Adrenal gland (tissue), 9 donors: ENCODE measurements at regions not wholly inside any gene's neighbourhood (a gene's known extent, or its start where the extent isn't known, plus 50 kb on each side); places are given as distances from the start of the nearest gene placed in this dataset.

ENCODE experiments used
- DNase-seq, 7 donors: peaks; one replicate each; pipeline ENCODE4 v3.0.0-alpha.2; 2019 to 2020
- H3K27ac ChIP-seq, 5 donors: fragments of 200-600 bp; sonication (generic) in 4 of 5; 1 replicate in 3 of 5; 2 replicates in 2 of 5; pipeline versions ENCODE4 v1.5.1 to v1.8.0; 2016 to 2020; ENCODE audit warnings: mild to moderate bottlenecking in 1 of 5
- H3K27me3 ChIP-seq: fragments of 200-600 bp; 2 replicates; pipeline ENCODE4 v1.8.0; 2021
- H3K36me3 ChIP-seq, 2 donors: fragments of 200-600 bp; replicated peaks in 1 of 2; 1 replicate in 1 of 2; 2 replicates in 1 of 2; pipeline versions ENCODE4 v1.5.1 to v1.8.0; 2018 to 2022
- H3K4me1 ChIP-seq, 2 donors: fragments of 200-600 bp; replicated peaks in 1 of 2; 1 replicate in 1 of 2; 2 replicates in 1 of 2; pipeline versions ENCODE4 v1.5.1 to v1.8.0; 2018 to 2021
- H3K4me3 ChIP-seq, 4 donors: fragments of 200-600 bp; sonication (generic) in 3 of 4; one replicate each; pipeline ENCODE4 v1.5.1; 2016 to 2018
- H3K9me3 ChIP-seq, 3 donors: fragments of 200-600 bp; sonication (generic) in 1 of 3; replicated peaks in 1 of 3; 1 replicate in 2 of 3; 2 replicates in 1 of 3; pipeline versions ENCODE4 v1.5.1 to v1.8.0; 2016 to 2021
- POLR2A ChIP-seq, 2 donors: fragments of 450-650 bp; IDR thresholded peaks; one replicate each; pipeline ENCODE4 v1.6.1; 2017; ENCODE audit warnings: antibody characterized with exemption in 2 of 2, mild to moderate bottlenecking in 2 of 2, moderate library complexity in 1 of 2
- WGBS, 4 donors: extraction: QIAGEN DNeasy Blood & Tissue Kit in 2 of 4; methylation state at CpG; one replicate each; pipeline versions ENCODE4 v1.1.5 to v1.1.7; 2013 to 2017; 5-methylcytosine and 5-hydroxymethylcytosine counted together
- intact Hi-C, 2 donors: fragments of 100-400 bp; cut with DNase I; formaldehyde crosslinking; loops; one replicate each; pipeline versions ENCODE4 v1.14.1 to v1.15.0; 2022 to 2023
- TF ChIP-seq, protein P1 (sequence below), 6 experiments: fragments of 450-650 bp in 4 of 6; fragments of 200-600 bp in 2 of 6; sonication (generic) in 1 of 6; IDR thresholded peaks; 1 replicate in 5 of 6; 2 replicates in 1 of 6; pipeline versions ENCODE4 v1.5.1 to v1.8.0; 2016 to 2021; ENCODE audit warnings: antibody characterized with exemption in 6 of 6, mild to moderate bottlenecking in 2 of 6, moderate library complexity in 1 of 6
- donor health status: healthy with polysubstance abuse.
- donor health status: Bipolar disorder and iron deficiency.
- donor health status: DM: yes; HTN: yes; CAD: no.
- donor health status: DM: no; HTN: no; CAD: no.
- donor health status: DM: no; HTN: no; CAD: no.

DNA sequence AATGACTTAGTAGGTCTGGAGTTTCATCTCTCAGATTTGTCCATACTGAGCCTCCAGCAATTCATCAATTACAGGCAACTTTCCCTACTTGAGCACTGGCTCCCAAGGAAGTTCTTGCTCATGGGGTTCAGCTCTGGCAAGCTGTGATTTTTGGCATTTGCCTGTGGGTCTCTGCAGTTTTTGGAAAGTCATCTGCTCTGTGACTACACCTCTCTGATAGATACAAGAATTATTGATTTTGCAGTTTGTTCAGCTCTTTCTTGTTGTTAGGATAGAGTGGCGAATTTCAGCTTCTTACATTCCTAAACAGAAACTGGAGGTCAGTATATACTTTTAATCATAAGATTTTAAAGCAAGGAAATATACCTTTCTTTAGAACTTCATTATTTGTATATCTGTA is 209.7 kb upstream of the NPY2R start:
- Histone ChIP-seq H3K4me1 (no peaks in the 10 kb centered on the region), H3K4me3 (no peak overlapping the region), H3K9me3 (no peaks in the 10 kb centered on the region), H3K27me3 (no peaks in the 10 kb centered on the region), H3K36me3 (no peaks in the 10 kb centered on the region), H3K27ac (no peak overlapping the region)
- DNase-seq, result no peak
- intact Hi-C loops, result no loop called here
- TF ChIP-seq, protein P1, sequence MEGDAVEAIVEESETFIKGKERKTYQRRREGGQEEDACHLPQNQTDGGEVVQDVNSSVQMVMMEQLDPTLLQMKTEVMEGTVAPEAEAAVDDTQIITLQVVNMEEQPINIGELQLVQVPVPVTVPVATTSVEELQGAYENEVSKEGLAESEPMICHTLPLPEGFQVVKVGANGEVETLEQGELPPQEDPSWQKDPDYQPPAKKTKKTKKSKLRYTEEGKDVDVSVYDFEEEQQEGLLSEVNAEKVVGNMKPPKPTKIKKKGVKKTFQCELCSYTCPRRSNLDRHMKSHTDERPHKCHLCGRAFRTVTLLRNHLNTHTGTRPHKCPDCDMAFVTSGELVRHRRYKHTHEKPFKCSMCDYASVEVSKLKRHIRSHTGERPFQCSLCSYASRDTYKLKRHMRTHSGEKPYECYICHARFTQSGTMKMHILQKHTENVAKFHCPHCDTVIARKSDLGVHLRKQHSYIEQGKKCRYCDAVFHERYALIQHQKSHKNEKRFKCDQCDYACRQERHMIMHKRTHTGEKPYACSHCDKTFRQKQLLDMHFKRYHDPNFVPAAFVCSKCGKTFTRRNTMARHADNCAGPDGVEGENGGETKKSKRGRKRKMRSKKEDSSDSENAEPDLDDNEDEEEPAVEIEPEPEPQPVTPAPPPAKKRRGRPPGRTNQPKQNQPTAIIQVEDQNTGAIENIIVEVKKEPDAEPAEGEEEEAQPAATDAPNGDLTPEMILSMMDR (IDR thresholded peaks at IDR 0.05), result no peak
- no peak for TF ChIP-seq POLR2A (IDR thresholded peaks at IDR 0.05)
- 63 to 78% (median 69%) methylated on average over 1 of the region's 1 CpG for WGBS, 4 donors

DNA sequence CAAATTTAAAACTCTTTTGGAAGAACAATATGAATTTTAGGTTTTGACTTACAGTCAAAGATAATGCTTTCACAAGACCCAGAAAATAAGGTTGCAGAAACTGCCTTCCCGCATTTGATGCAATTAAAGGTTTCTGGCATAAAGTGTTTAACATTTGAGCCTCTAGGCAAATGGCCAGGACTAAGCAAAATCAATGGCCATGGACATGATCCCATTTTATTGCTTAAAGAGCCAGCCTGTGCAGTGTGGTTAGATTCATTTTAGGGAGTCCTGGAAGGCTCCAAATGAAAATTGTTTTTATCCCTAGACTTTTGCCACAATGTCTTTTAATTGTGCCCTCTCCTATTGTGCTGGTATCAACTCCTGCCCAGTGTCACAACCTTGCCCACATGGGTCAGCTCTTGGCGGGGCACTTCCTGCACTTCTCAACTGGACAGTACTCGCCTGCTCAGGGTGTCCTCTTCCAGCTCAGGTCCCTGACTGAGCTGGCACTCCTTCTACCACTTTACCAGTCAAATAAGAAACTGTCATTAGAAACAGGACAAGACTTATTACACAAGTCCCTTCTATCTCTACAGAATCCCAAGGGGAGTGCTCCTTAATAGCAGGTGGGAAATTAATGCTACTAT is 208.4 kb upstream of the NPY2R start:
- no peak overlapping the region for H3K27ac ChIP-seq
- intact Hi-C loops, result no loop called here
- TF ChIP-seq, protein P1 (IDR thresholded peaks at IDR 0.05), result no peak
- no peak for TF ChIP-seq POLR2A (IDR thresholded peaks at IDR 0.05)
- no peaks in the 10 kb centered on the region for H3K27me3 ChIP-seq
- H3K36me3 ChIP-seq, result no peaks in the 10 kb centered on the region
- no peaks in the 10 kb centered on the region for H3K4me1 ChIP-seq
- no peaks in the 10 kb centered on the region for H3K9me3 ChIP-seq
- no peak overlapping the region for H3K4me3 ChIP-seq
- 65 to 88% (median 80%) methylated on average over 3 of the region's 3 CpGs for WGBS, 4 donors
- DNase-seq, result no peak

DNA sequence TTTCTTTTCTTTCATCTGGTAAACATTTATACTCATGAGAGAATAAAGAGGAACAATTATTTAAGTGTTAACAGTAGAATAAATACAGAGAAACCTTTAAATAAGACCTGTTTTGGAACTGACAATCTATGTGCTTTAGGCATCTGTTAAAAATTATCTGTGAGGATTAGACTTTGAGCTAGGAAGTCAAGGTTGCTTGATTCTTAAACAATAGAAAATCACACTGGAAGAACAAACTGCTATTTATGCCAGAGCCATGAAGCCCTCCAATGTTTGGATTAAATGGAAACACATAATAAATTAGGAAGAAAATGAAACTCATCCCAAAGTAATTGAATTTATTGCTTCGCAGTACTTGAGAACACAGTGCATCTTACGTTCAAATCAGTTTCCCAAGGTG is 207.2 kb upstream of the NPY2R start:
- intact Hi-C loops, result no loop called here
- H3K27me3 ChIP-seq, result no peaks in the 10 kb centered on the region
- no peaks in the 10 kb centered on the region for H3K4me1 ChIP-seq
- H3K9me3 ChIP-seq, result no peaks in the 10 kb centered on the region
- DNase-seq, result no peak
- no peaks in the 10 kb centered on the region for H3K36me3 ChIP-seq
- TF ChIP-seq, protein P1 (IDR thresholded peaks at IDR 0.05), result no peak
- no peak for TF ChIP-seq POLR2A (IDR thresholded peaks at IDR 0.05)
- no peak overlapping the region for H3K4me3 ChIP-seq
- WGBS, 4 donors, result 84 to 96% (median 90%) methylated on average over 2 of the region's 2 CpGs
- H3K27ac ChIP-seq, result no peak overlapping the region

DNA sequence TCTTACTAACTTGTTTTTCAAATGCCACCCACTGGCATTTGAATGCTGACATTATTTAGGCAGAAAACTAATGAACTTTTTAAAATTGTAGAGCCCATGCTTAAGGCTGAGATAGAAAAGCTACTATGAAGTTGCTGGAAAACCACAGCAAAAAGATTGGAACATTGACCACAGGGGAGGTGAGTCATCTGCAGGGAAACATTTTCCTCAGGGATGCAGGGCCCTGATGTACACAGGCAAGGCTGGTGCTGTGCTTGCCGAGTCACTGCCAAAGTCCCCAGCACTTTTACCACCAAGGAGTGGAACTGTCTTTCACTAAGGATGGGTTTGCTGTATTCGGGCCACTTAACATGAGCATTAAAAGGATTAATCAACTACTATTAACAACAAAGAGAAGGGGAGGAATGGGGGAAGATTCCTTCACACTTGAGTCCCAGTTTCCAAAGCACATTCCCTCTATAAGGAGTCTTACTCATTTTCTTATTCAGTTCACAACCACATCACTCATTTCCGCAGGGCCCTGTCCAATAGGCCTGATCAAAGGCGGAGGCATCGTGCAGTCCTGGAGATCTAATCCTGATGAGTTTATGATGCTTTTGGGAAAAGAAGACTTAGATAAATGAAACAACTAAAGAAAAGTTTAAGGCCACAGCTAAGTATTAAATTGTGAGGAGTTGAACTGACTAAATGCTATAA is 202.9 kb upstream of the NPY2R start:
- 66 to 79% (median 78%) methylated on average over 5 of the region's 5 CpGs for WGBS, 4 donors
- Histone ChIP-seq H3K4me3 (no peak overlapping the region), H3K27me3 (no peaks in the 10 kb centered on the region), H3K27ac (no peak overlapping the region), H3K36me3 (no peaks in the 10 kb centered on the region), H3K4me1 (no peaks in the 10 kb centered on the region), H3K9me3 (no peaks in the 10 kb centered on the region)
- intact Hi-C loops, result no loop called here
- TF ChIP-seq, protein P1 (IDR thresholded peaks at IDR 0.05), result no peak
- no peak for TF ChIP-seq POLR2A (IDR thresholded peaks at IDR 0.05)
- no peak for DNase-seq
